ENCODE measurements at regions not wholly inside any gene's neighbourhood (a gene's known extent, or its start where the extent isn't known, plus 50 kb on each side); places are given as distances from the start of the nearest gene placed in this dataset.
A peak's percentile ranks its signal among the peaks of the same experiment; 100 is the strongest.

DNA sequence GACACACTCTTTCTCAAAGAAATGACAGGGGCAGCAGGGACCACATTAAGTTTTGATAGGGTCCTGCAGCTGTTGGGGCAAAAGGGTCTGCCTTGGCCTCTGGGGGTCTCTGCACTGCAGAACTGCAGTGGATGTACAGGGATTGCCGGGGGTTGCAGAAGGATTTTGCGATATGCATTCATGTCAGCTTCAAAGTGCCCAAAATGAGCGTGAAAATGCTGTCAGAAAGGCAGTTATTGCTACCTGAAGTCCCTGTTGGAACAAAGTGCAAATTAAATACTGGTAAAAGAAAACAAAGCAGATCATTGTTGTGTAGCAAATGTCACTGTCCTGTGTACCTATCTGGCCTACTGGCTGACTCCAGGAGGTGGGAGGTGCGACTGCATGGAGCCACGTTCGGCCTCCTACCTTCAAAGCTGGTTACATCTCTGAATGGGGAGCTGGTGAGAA is 78.8 kb upstream of the MAP4K3 start (continued):
- TF ChIP-seq, protein P1, sequence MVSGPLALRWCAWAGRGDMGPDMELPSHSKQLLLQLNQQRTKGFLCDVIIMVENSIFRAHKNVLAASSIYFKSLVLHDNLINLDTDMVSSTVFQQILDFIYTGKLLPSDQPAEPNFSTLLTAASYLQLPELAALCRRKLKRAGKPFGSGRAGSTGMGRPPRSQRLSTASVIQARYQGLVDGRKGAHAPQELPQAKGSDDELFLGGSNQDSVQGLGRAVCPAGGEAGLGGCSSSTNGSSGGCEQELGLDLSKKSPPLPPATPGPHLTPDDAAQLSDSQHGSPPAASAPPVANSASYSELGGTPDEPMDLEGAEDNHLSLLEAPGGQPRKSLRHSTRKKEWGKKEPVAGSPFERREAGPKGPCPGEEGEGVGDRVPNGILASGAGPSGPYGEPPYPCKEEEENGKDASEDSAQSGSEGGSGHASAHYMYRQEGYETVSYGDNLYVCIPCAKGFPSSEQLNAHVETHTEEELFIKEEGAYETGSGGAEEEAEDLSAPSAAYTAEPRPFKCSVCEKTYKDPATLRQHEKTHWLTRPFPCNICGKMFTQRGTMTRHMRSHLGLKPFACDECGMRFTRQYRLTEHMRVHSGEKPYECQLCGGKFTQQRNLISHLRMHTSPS (CRISPR knock-in tag; IDR thresholded peaks at IDR 0.05; ENCODE audit: low read depth), result no peak
- peak; percentile 32 for TF ChIP-seq FOSL2 (CRISPR knock-in tag; IDR thresholded peaks at IDR 0.05)
- no peak for TF ChIP-seq SMAD1 (CRISPR knock-in tag; IDR thresholded peaks at IDR 0.05; ENCODE audit: borderline replicate concordance, low read depth)
- TF ChIP-seq, protein P2, sequence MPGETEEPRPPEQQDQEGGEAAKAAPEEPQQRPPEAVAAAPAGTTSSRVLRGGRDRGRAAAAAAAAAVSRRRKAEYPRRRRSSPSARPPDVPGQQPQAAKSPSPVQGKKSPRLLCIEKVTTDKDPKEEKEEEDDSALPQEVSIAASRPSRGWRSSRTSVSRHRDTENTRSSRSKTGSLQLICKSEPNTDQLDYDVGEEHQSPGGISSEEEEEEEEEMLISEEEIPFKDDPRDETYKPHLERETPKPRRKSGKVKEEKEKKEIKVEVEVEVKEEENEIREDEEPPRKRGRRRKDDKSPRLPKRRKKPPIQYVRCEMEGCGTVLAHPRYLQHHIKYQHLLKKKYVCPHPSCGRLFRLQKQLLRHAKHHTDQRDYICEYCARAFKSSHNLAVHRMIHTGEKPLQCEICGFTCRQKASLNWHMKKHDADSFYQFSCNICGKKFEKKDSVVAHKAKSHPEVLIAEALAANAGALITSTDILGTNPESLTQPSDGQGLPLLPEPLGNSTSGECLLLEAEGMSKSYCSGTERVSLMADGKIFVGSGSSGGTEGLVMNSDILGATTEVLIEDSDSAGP (CRISPR knock-in tag; IDR thresholded peaks at IDR 0.05; ENCODE audit: borderline replicate concordance), result peak; percentile 76; the same call in 1 of the 2 replicates
- TF ChIP-seq ZNF546 (CRISPR knock-in tag; conservative IDR thresholded peaks at IDR 0.05), result 0 out of 2 replicates have a peak, but pooled peaks have one; percentile 4
- TF ChIP-seq SNAPC2 (CRISPR knock-in tag; IDR thresholded peaks at IDR 0.05), result no peak
- TF ChIP-seq, protein P3, sequence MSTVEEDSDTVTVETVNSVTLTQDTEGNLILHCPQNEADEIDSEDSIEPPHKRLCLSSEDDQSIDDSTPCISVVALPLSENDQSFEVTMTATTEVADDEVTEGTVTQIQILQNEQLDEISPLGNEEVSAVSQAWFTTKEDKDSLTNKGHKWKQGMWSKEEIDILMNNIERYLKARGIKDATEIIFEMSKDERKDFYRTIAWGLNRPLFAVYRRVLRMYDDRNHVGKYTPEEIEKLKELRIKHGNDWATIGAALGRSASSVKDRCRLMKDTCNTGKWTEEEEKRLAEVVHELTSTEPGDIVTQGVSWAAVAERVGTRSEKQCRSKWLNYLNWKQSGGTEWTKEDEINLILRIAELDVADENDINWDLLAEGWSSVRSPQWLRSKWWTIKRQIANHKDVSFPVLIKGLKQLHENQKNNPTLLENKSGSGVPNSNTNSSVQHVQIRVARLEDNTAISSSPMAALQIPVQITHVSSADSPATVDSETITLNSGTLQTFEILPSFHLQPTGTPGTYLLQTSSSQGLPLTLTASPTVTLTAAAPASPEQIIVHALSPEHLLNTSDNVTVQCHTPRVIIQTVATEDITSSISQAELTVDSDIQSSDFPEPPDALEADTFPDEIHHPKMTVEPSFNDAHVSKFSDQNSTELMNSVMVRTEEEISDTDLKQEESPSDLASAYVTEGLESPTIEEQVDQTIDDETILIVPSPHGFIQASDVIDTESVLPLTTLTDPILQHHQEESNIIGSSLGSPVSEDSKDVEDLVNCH (CRISPR knock-in tag; IDR thresholded peaks at IDR 0.05), result peak; percentile 77; the same call in 1 of the 2 replicates
- TF ChIP-seq YEATS4 (CRISPR knock-in tag; IDR thresholded peaks at IDR 0.05; ENCODE audit: borderline replicate concordance), result peak; percentile 42; the same call in 1 of the 2 replicates
- TF ChIP-seq CENPX (CRISPR knock-in tag; IDR thresholded peaks at IDR 0.05), result no peak
- TF ChIP-seq REXO4 (CRISPR knock-in tag; IDR thresholded peaks at IDR 0.05; ENCODE audit: borderline replicate concordance), result no peak
- TF ChIP-seq ZNF652 (CRISPR knock-in tag; IDR thresholded peaks at IDR 0.05; ENCODE audit: borderline replicate concordance, low read depth), result peak; percentile 14; the same call in 1 of the 2 replicates
- TF ChIP-seq, protein P4, sequence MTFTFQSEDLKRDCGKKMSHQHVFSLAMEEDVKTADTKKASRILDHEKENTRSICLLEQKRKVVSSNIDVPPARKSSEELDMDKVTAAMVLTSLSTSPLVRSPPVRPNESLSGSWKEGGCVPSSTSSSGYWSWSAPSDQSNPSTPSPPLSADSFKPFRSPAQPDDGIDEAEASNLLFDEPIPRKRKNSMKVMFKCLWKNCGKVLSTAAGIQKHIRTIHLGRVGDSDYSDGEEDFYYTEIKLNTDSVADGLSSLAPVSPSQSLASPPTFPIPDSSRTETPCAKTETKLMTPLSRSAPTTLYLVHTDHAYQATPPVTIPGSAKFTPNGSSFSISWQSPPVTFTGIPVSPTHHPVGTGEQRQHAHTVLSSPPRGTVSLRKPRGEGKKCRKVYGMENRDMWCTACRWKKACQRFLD (CRISPR knock-in tag; IDR thresholded peaks at IDR 0.05; ENCODE audit: borderline replicate concordance), result peak; percentile 77; the same call in 1 of the 2 replicates
- TF ChIP-seq, protein P5, sequence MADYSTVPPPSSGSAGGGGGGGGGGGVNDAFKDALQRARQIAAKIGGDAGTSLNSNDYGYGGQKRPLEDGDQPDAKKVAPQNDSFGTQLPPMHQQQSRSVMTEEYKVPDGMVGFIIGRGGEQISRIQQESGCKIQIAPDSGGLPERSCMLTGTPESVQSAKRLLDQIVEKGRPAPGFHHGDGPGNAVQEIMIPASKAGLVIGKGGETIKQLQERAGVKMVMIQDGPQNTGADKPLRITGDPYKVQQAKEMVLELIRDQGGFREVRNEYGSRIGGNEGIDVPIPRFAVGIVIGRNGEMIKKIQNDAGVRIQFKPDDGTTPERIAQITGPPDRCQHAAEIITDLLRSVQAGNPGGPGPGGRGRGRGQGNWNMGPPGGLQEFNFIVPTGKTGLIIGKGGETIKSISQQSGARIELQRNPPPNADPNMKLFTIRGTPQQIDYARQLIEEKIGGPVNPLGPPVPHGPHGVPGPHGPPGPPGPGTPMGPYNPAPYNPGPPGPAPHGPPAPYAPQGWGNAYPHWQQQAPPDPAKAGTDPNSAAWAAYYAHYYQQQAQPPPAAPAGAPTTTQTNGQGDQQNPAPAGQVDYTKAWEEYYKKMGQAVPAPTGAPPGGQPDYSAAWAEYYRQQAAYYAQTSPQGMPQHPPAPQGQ (CRISPR knock-in tag; IDR thresholded peaks at IDR 0.05; ENCODE audit: borderline replicate concordance), result no peak
- 0 out of 2 replicates have a peak, but pooled peaks have one; percentile 10 for TF ChIP-seq CREM (IDR thresholded peaks at IDR 0.05)
- TF ChIP-seq CREM (CRISPR knock-in tag; IDR thresholded peaks at IDR 0.05), result no peak
- TF ChIP-seq SYNCRIP (IDR thresholded peaks at IDR 0.05; ENCODE audit: insufficient read depth, low read depth, low read length), result no peak
- TF ChIP-seq, protein P6, sequence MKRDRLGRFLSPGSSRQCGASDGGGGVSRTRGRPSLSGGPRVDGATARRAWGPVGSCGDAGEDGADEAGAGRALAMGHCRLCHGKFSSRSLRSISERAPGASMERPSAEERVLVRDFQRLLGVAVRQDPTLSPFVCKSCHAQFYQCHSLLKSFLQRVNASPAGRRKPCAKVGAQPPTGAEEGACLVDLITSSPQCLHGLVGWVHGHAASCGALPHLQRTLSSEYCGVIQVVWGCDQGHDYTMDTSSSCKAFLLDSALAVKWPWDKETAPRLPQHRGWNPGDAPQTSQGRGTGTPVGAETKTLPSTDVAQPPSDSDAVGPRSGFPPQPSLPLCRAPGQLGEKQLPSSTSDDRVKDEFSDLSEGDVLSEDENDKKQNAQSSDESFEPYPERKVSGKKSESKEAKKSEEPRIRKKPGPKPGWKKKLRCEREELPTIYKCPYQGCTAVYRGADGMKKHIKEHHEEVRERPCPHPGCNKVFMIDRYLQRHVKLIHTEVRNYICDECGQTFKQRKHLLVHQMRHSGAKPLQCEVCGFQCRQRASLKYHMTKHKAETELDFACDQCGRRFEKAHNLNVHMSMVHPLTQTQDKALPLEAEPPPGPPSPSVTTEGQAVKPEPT (CRISPR knock-in tag; IDR thresholded peaks at IDR 0.05; ENCODE audit: low read depth), result no peak
